ENCODE measurements at regions not wholly inside any gene's neighbourhood (a gene's known extent, or its start where the extent isn't known, plus 50 kb on each side); places are given as distances from the start of the nearest gene placed in this dataset.

GRCh38 chr9:23590276-23591000, 235.6 kb downstream of the ELAVL2 start:
- no peak for DNase-seq
- intact Hi-C loops (cut with micrococcal nuclease), result no loop called here
- Mint-ChIP-seq H3K4me3 (no peak overlapping the region), H3K4me1 (no peaks in the 10 kb centered on the region), H3K36me3 (ENCODE audit: low read depth) (no peaks in the 10 kb centered on the region), H3K9me3 (peaks cover 7% of the 10 kb centered on the region), H3K27me3 (no peaks in the 10 kb centered on the region), H3K27ac (no peak overlapping the region)

GRCh38 chr9:23594421-23594820, 231.6 kb downstream of the ELAVL2 start:
- DNase-seq, result no peak
- H3K4me1 Mint-ChIP-seq, result no peaks in the 10 kb centered on the region
- intact Hi-C loops (cut with micrococcal nuclease), result no loop called here
- no peak overlapping the region for H3K4me3 Mint-ChIP-seq
- H3K36me3 Mint-ChIP-seq (ENCODE audit: low read depth), result no peaks in the 10 kb centered on the region
- H3K27ac Mint-ChIP-seq, result no peak overlapping the region
- H3K27me3 Mint-ChIP-seq, result no peaks in the 10 kb centered on the region
- H3K9me3 Mint-ChIP-seq, result peaks cover 7% of the 10 kb centered on the region

GRCh38 chr9:23596913-23597634, 229.0 kb downstream of the ELAVL2 start:
- H3K27me3 Mint-ChIP-seq, result no peaks in the 10 kb centered on the region
- intact Hi-C loops (cut with micrococcal nuclease), result no loop called here
- no peak overlapping the region for H3K27ac Mint-ChIP-seq
- H3K4me3 Mint-ChIP-seq, result no peak overlapping the region
- DNase-seq, result no peak
- no peaks in the 10 kb centered on the region for H3K4me1 Mint-ChIP-seq
- no peaks in the 10 kb centered on the region for H3K9me3 Mint-ChIP-seq
- no peaks in the 10 kb centered on the region for H3K36me3 Mint-ChIP-seq (ENCODE audit: low read depth)

GRCh38 chr9:23598994-23599393, 227.0 kb downstream of the ELAVL2 start:
- H3K4me1 Mint-ChIP-seq, result no peaks in the 10 kb centered on the region
- no peak for DNase-seq
- no peaks in the 10 kb centered on the region for H3K9me3 Mint-ChIP-seq
- intact Hi-C loops (cut with micrococcal nuclease), result no loop called here
- no peaks in the 10 kb centered on the region for H3K27me3 Mint-ChIP-seq
- H3K27ac Mint-ChIP-seq, result no peak overlapping the region
- H3K4me3 Mint-ChIP-seq, result no peak overlapping the region
- no peaks in the 10 kb centered on the region for H3K36me3 Mint-ChIP-seq (ENCODE audit: low read depth)

GRCh38 chr9:23603311-23603710, 222.7 kb downstream of the ELAVL2 start:
- no peaks in the 10 kb centered on the region for H3K9me3 Mint-ChIP-seq

GRCh38 chr9:23606107-23606506, 219.9 kb downstream of the ELAVL2 start:
- Mint-ChIP-seq H3K36me3 (ENCODE audit: low read depth) (no peaks in the 10 kb centered on the region), H3K9me3 (no peaks in the 10 kb centered on the region), H3K4me1 (no peaks in the 10 kb centered on the region), H3K4me3 (no peak overlapping the region), H3K27ac (no peak overlapping the region), H3K27me3 (no peaks in the 10 kb centered on the region)
- DNase-seq, result no peak
- intact Hi-C loops (cut with micrococcal nuclease), result no loop called here

More at GRCh38 chr9:23603311-23603710, 222.7 kb downstream of the ELAVL2 start:
- DNase-seq, result no peak
- no peak overlapping the region for H3K27ac Mint-ChIP-seq
- no peaks in the 10 kb centered on the region for H3K4me1 Mint-ChIP-seq
- no peak overlapping the region for H3K4me3 Mint-ChIP-seq
- intact Hi-C loops (cut with micrococcal nuclease), result no loop called here
- no peaks in the 10 kb centered on the region for H3K36me3 Mint-ChIP-seq (ENCODE audit: low read depth)
- no peaks in the 10 kb centered on the region for H3K27me3 Mint-ChIP-seq

GRCh38 chr9:23608456-23608855, 217.6 kb downstream of the ELAVL2 start:
- no peak overlapping the region for H3K27ac Mint-ChIP-seq
- peaks cover 4% of the 10 kb centered on the region for H3K9me3 Mint-ChIP-seq
- H3K4me3 Mint-ChIP-seq, result no peak overlapping the region
- no peaks in the 10 kb centered on the region for H3K27me3 Mint-ChIP-seq
- no peak for DNase-seq
- no peaks in the 10 kb centered on the region for H3K4me1 Mint-ChIP-seq
- intact Hi-C loops (cut with micrococcal nuclease), result no loop called here
- no peaks in the 10 kb centered on the region for H3K36me3 Mint-ChIP-seq (ENCODE audit: low read depth)

- intact Hi-C loops (cut with micrococcal nuclease), result no loop called here
- no peak overlapping the region for H3K27ac Mint-ChIP-seq
- H3K4me3 Mint-ChIP-seq, result no peak overlapping the region
- DNase-seq, result no peak
- H3K27me3 Mint-ChIP-seq, result no peaks in the 10 kb centered on the region
- no peaks in the 10 kb centered on the region for H3K4me1 Mint-ChIP-seq
- H3K36me3 Mint-ChIP-seq (ENCODE audit: low read depth), result no peaks in the 10 kb centered on the region
- H3K9me3 Mint-ChIP-seq, result peaks cover 4% of the 10 kb centered on the region
These were observed 214.2 kb downstream of the ELAVL2 start for GRCh38 chr9:23611869-23612268.

- H3K36me3 Mint-ChIP-seq (ENCODE audit: low read depth), result no peaks in the 10 kb centered on the region
- H3K9me3 Mint-ChIP-seq, result peaks cover 4% of the 10 kb centered on the region
- intact Hi-C loops (cut with micrococcal nuclease), result no loop called here
- no peak for DNase-seq
- H3K4me1 Mint-ChIP-seq, result no peaks in the 10 kb centered on the region
- no peaks in the 10 kb centered on the region for H3K27me3 Mint-ChIP-seq
- H3K4me3 Mint-ChIP-seq, result no peak overlapping the region
- no peak overlapping the region for H3K27ac Mint-ChIP-seq
These were observed 210.5 kb downstream of the ELAVL2 start for GRCh38 chr9:23615569-23615968.

- no peaks in the 10 kb centered on the region for H3K4me1 Mint-ChIP-seq
- no peaks in the 10 kb centered on the region for H3K36me3 Mint-ChIP-seq (ENCODE audit: low read depth)
- no peak overlapping the region for H3K27ac Mint-ChIP-seq
- no peak overlapping the region for H3K4me3 Mint-ChIP-seq
- peaks cover 9% of the 10 kb centered on the region for H3K9me3 Mint-ChIP-seq
- H3K27me3 Mint-ChIP-seq, result no peaks in the 10 kb centered on the region
- no peak for DNase-seq
- intact Hi-C loops (cut with micrococcal nuclease), result no loop called here
These were observed 204.9 kb downstream of the ELAVL2 start for GRCh38 chr9:23621188-23621587.

GRCh38 chr9:23621924-23622323, 204.1 kb downstream of the ELAVL2 start:
- Mint-ChIP-seq H3K27ac (no peak overlapping the region), H3K27me3 (no peaks in the 10 kb centered on the region), H3K4me3 (no peak overlapping the region), H3K4me1 (no peaks in the 10 kb centered on the region), H3K36me3 (ENCODE audit: low read depth) (no peaks in the 10 kb centered on the region), H3K9me3 (peaks cover 9% of the 10 kb centered on the region)
- intact Hi-C loops (cut with micrococcal nuclease), result no loop called here
- no peak for DNase-seq

GRCh38 chr9:23622396-23622795, 203.6 kb downstream of the ELAVL2 start:
- no peaks in the 10 kb centered on the region for H3K36me3 Mint-ChIP-seq (ENCODE audit: low read depth)
- H3K4me3 Mint-ChIP-seq, result no peak overlapping the region
- no peak overlapping the region for H3K27ac Mint-ChIP-seq
- H3K9me3 Mint-ChIP-seq, result peaks cover 9% of the 10 kb centered on the region
- intact Hi-C loops (cut with micrococcal nuclease), result no loop called here
- H3K4me1 Mint-ChIP-seq, result no peaks in the 10 kb centered on the region
- no peak for DNase-seq
- no peaks in the 10 kb centered on the region for H3K27me3 Mint-ChIP-seq

GRCh38 chr9:23630488-23630887, 195.6 kb downstream of the ELAVL2 start:
- intact Hi-C loops (cut with micrococcal nuclease), result no loop called here
- H3K4me1 Mint-ChIP-seq, result no peaks in the 10 kb centered on the region
- no peak for DNase-seq
- no peaks in the 10 kb centered on the region for H3K36me3 Mint-ChIP-seq (ENCODE audit: low read depth)
- H3K4me3 Mint-ChIP-seq, result no peak overlapping the region
- H3K27me3 Mint-ChIP-seq, result no peaks in the 10 kb centered on the region
- H3K9me3 Mint-ChIP-seq, result no peaks in the 10 kb centered on the region
- no peak overlapping the region for H3K27ac Mint-ChIP-seq

- Mint-ChIP-seq H3K27me3 (no peaks in the 10 kb centered on the region), H3K4me1 (no peaks in the 10 kb centered on the region), H3K36me3 (ENCODE audit: low read depth) (no peaks in the 10 kb centered on the region), H3K27ac (no peak overlapping the region), H3K9me3 (no peaks in the 10 kb centered on the region), H3K4me3 (no peak overlapping the region)
- no peak for DNase-seq
- intact Hi-C loops (cut with micrococcal nuclease), result no loop called here
These were observed 190.8 kb downstream of the ELAVL2 start for GRCh38 chr9:23635276-23635675.
